ENCODE measurements at regions not wholly inside any gene's neighbourhood (a gene's known extent, or its start where the extent isn't known, plus 50 kb on each side); places are given as distances from the start of the nearest gene placed in this dataset.

DNA sequence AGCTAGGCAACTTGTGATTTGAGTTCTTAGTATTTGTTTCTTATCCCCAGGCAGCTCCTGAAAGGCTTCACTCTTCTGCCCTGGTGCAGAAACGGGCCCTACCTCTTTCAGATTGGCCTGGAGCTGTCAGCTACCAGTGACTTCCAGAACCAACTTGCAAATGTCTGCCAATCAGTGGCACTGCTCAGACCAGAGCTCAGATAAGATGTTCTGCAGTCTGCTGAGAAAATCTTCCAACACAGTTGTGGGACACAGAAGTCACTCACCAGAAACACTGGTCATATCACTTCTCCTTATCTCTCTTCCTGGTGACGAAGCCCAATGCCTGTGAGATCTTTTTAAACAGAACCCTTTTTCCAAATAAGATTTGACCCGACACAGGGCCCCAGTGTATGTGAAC is 81.9 kb upstream of the DUSP5 start:
- TF ChIP-seq CTCF (IDR thresholded peaks at IDR 0.05) (no peak), POLR2A (IDR thresholded peaks at IDR 0.05) (no peak)
